ENCODE measurements at regions not wholly inside any gene's neighbourhood (a gene's known extent, or its start where the extent isn't known, plus 50 kb on each side); places are given as distances from the start of the nearest gene placed in this dataset.

- Mint-ChIP-seq H3K27me3 (ENCODE audit: insufficient read depth) (peaks cover 4% of the 10 kb centered on the region), H3K36me3 (ENCODE audit: low read depth) (no peaks in the 10 kb centered on the region), H3K4me1 (peaks cover 10% of the 10 kb centered on the region), H3K4me3 (no peak overlapping the region), H3K9me3 (peaks cover 13% of the 10 kb centered on the region), H3K27ac (no peak overlapping the region)
- WGBS, 2 experiments (ENCODE audit: insufficient coverage in 1 of 2, insufficient read length in 1 of 2): 89 to 100% methylated on average over 1 to 2 of the region's 2 CpGs
- Histone ChIP-seq H3K36me3 (ENCODE audit: control insufficient read depth, insufficient read depth, low read length) (no peaks in the 10 kb centered on the region), H3K27me3 (ENCODE audit: control insufficient read depth, insufficient read depth, low read length, poor library complexity, severe bottlenecking) (no peaks in the 10 kb centered on the region), H3K9me3 (ENCODE audit: control insufficient read depth, low read length) (peaks cover 9% of the 10 kb centered on the region), H3K4me3 (ENCODE audit: low read length) (no peak overlapping the region), H3K9ac (ENCODE audit: extremely low read depth, low read length, poor library complexity, severe bottlenecking) (no peak overlapping the region), H3K4me1 (ENCODE audit: control insufficient read depth, insufficient read depth, low read length) (no peaks in the 10 kb centered on the region), H3K27ac (ENCODE audit: low read depth, low read length) (no peak overlapping the region)
- DNase-seq: no peak
- TF ChIP-seq, protein P1, sequence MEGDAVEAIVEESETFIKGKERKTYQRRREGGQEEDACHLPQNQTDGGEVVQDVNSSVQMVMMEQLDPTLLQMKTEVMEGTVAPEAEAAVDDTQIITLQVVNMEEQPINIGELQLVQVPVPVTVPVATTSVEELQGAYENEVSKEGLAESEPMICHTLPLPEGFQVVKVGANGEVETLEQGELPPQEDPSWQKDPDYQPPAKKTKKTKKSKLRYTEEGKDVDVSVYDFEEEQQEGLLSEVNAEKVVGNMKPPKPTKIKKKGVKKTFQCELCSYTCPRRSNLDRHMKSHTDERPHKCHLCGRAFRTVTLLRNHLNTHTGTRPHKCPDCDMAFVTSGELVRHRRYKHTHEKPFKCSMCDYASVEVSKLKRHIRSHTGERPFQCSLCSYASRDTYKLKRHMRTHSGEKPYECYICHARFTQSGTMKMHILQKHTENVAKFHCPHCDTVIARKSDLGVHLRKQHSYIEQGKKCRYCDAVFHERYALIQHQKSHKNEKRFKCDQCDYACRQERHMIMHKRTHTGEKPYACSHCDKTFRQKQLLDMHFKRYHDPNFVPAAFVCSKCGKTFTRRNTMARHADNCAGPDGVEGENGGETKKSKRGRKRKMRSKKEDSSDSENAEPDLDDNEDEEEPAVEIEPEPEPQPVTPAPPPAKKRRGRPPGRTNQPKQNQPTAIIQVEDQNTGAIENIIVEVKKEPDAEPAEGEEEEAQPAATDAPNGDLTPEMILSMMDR (conservative IDR thresholded peaks at IDR 0.05): no peak
These were observed 122.8 kb downstream of the SYF2 start for GRCh38 chr1:25109531-25109951.

DNA sequence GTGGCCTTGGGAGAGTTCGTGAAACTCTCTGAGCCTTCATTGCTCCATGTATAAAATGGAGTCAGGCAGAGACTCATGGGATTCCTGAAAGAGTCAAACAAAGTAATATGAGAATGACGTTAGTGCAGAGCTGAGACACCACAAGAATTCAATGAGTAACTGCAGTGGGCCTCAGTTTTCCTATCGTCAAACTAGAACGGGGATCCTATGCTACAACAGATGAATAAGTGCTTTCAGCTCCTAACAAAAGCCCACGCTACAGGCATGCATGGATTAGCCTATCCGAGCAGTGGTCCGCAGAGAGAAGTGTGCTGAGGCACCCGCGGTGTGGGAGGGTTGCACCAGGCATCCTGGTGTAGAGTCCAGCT lies 124.7 kb downstream of the SYF2 start:
- H3K4me1 Mint-ChIP-seq: peaks cover 8% of the 10 kb centered on the region
- Histone ChIP-seq H3K27me3 (ENCODE audit: control insufficient read depth, insufficient read depth, low read length, poor library complexity, severe bottlenecking) (no peaks in the 10 kb centered on the region), H3K9ac (ENCODE audit: extremely low read depth, low read length, poor library complexity, severe bottlenecking) (no peak overlapping the region), H3K9me3 (ENCODE audit: control insufficient read depth, low read length) (peaks cover 9% of the 10 kb centered on the region), H3K4me1 (ENCODE audit: control insufficient read depth, insufficient read depth, low read length) (no peaks in the 10 kb centered on the region), H3K27ac (ENCODE audit: low read depth, low read length) (no peak overlapping the region), H3K36me3 (ENCODE audit: control insufficient read depth, insufficient read depth, low read length) (no peaks in the 10 kb centered on the region), H3K4me3 (ENCODE audit: low read length) (no peak overlapping the region)
- H3K36me3 Mint-ChIP-seq (ENCODE audit: low read depth): no peaks in the 10 kb centered on the region
- WGBS, 2 experiments (ENCODE audit: insufficient coverage in 1 of 2, insufficient read length in 1 of 2): 94% methylated on average over 9 of the region's 9 CpGs
- H3K27me3 Mint-ChIP-seq (ENCODE audit: insufficient read depth): peaks cover 4% of the 10 kb centered on the region
- no peak overlapping the region for H3K4me3 Mint-ChIP-seq
- H3K27ac Mint-ChIP-seq: no peak overlapping the region
- no peak for DNase-seq
- H3K9me3 Mint-ChIP-seq: peaks cover 13% of the 10 kb centered on the region
- TF ChIP-seq, protein P1 (conservative IDR thresholded peaks at IDR 0.05): no peak

DNA sequence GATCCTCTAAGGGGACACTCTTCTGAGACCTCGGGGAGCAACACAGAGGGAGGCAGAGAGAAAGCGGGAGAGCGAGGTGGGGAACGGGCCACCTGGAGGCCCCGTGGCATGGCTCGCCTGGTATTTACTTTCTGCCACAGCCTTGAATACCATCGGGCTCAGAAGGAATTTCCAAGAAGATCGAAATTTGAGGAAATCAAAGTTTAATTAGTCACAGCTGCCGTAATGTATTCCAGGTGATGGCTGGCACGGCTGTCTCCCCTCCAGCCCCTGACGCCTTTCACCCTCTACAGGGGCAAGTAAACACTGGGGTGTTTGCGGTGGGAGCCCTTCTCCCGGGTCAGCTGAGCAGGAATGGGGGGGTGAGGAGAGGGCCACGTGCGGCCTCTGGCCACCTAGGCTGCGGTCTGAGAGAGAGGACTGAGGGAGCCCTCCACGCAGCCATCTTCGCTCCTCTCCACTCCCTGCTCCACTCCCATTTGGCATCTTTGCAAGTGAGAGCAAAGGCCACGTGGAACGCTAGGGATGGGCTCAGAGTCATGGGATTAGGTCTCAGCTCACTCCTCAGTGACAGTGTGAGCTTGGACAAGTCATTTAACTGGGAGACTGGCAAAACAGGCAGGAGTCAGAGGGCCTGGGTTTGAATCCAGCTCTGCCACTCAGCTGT lies 125.2 kb downstream of the SYF2 start:
- Mint-ChIP-seq H3K27ac (no peak overlapping the region), H3K4me3 (no peak overlapping the region), H3K4me1 (peaks cover 8% of the 10 kb centered on the region), H3K27me3 (ENCODE audit: insufficient read depth) (peaks cover 4% of the 10 kb centered on the region), H3K36me3 (ENCODE audit: low read depth) (no peaks in the 10 kb centered on the region), H3K9me3 (peaks cover 13% of the 10 kb centered on the region)
- no peak overlapping the region for H3K4me3 ChIP-seq (ENCODE audit: low read length)
- no peak for DNase-seq
- WGBS, 2 experiments (ENCODE audit: insufficient coverage in 1 of 2, insufficient read length in 1 of 2): 92 to 94% methylated on average over 14 to 20 of the region's 20 CpGs
- H3K27me3 ChIP-seq (ENCODE audit: control insufficient read depth, insufficient read depth, low read length, poor library complexity, severe bottlenecking): no peaks in the 10 kb centered on the region
- TF ChIP-seq, protein P1 (conservative IDR thresholded peaks at IDR 0.05): no peak
- H3K9ac ChIP-seq (ENCODE audit: extremely low read depth, low read length, poor library complexity, severe bottlenecking): no peak overlapping the region
- no peaks in the 10 kb centered on the region for H3K4me1 ChIP-seq (ENCODE audit: control insufficient read depth, insufficient read depth, low read length)
- no peaks in the 10 kb centered on the region for H3K36me3 ChIP-seq (ENCODE audit: control insufficient read depth, insufficient read depth, low read length)
- no peak overlapping the region for H3K27ac ChIP-seq (ENCODE audit: low read depth, low read length)
- peaks cover 9% of the 10 kb centered on the region for H3K9me3 ChIP-seq (ENCODE audit: control insufficient read depth, low read length)
